Caco-2 (cell line): ENCODE measurements at regions not wholly inside any gene's neighbourhood (a gene's known extent, or its start where the extent isn't known, plus 50 kb on each side); places are given as distances from the start of the nearest gene placed in this dataset.

Experiments used
- BruUV-seq: library from RNA; stranded (reverse); fragments of 400-500 nt; replicated peaks from 2 replicates; lab custom pipeline; 2021; lab: Mats Ljungman, UMichigan
- CTCF ChIA-PET: fragments of 300-600 bp; sonication (Branson Sonifier 250); formaldehyde crosslinking; loops from one replicate; lab custom pipeline; 2022; ENCODE audit warnings: antibody characterized with exemption; lab: Charles Lee
- POLR2A ChIA-PET: fragments of 300-600 bp; sonication (Branson Sonifier 250); formaldehyde crosslinking; loops from one replicate; lab custom pipeline; 2022; ENCODE audit warnings: antibody characterized with exemption; lab: Charles Lee
- DNase-seq, 2 experiments: peaks; one replicate each; pipeline versions ENCODE4 v3.0.0 to v3.0.0-alpha.2; 2020 to 2022
- H3K27me3 ChIP-seq: replicated peaks from 2 replicates; pipeline ENCODE4 v1.6.0; 2011; ENCODE audit warnings: low read length; ENCODE audit not compliant: control insufficient read depth, insufficient read depth
- H3K36me3 ChIP-seq: 2 replicates; pipeline ENCODE4 v1.5.1; 2011; ENCODE audit warnings: low read length; ENCODE audit not compliant: control insufficient read depth, insufficient read depth
- H3K4me1 ChIP-seq: fragments of 250-450 bp; sonication (Bioruptor Pico); 2 replicates; pipeline ENCODE4 v1.5.1; 2020; ENCODE audit warnings: mild to moderate bottlenecking
- H3K4me3 ChIP-seq: 2 replicates; pipeline ENCODE4 v1.5.1; 2011; ENCODE audit warnings: low read depth, mild to moderate bottlenecking, control low read depth, low read length
- H3K9me3 ChIP-seq: fragments of 250-450 bp; sonication (Bioruptor Pico); 2 replicates; pipeline ENCODE4 v1.5.1; 2020; ENCODE audit warnings: mild to moderate bottlenecking, moderate library complexity
- H3K27ac Mint-ChIP-seq: one replicate; pipeline ENCODE4 v1.8.0; 2022; ENCODE audit warnings: mixed read lengths; ENCODE audit not compliant: unreplicated experiment
- H3K27me3 Mint-ChIP-seq: one replicate; pipeline ENCODE4 v1.8.0; 2022; ENCODE audit warnings: mixed read lengths; ENCODE audit not compliant: insufficient read depth, unreplicated experiment
- H3K36me3 Mint-ChIP-seq: one replicate; pipeline ENCODE4 v1.8.0; 2022; ENCODE audit warnings: mild to moderate bottlenecking, mixed read lengths; ENCODE audit not compliant: insufficient read depth, unreplicated experiment
- H3K4me1 Mint-ChIP-seq: one replicate; pipeline ENCODE4 v1.8.0; 2022; ENCODE audit warnings: low read depth, mixed read lengths; ENCODE audit not compliant: unreplicated experiment
- H3K4me3 Mint-ChIP-seq: one replicate; pipeline ENCODE4 v1.8.0; 2022; ENCODE audit warnings: mild to moderate bottlenecking, moderate library complexity, mixed read lengths; ENCODE audit not compliant: unreplicated experiment
- H3K9me3 Mint-ChIP-seq: one replicate; pipeline ENCODE4 v1.8.0; 2022; ENCODE audit warnings: mixed read lengths; ENCODE audit not compliant: unreplicated experiment
- intact Hi-C: fragments of 100-400 bp; cut with micrococcal nuclease; formaldehyde crosslinking; loops from one replicate; pipeline ENCODE4 v1.10.0; 2022; ENCODE audit not compliant: unreplicated experiment
- TF ChIP-seq, protein P1 (sequence below), 2 experiments: fragments of 200-600 bp in 1 of 2; IDR thresholded peaks; 1 replicate in 1 of 2; 2 replicates in 1 of 2; pipeline versions ENCODE4 v1.5.1 to v1.8.0; 2011 to 2022; ENCODE audit warnings: antibody characterized with exemption in 1 of 2, control low read depth in 1 of 2, inconsistent platforms in 1 of 2, low read depth in 1 of 2, low read length in 1 of 2, mild to moderate bottlenecking in 1 of 2, moderate library complexity in 1 of 2; ENCODE audit not compliant: insufficient read depth in 1 of 2, severe bottlenecking in 1 of 2, unreplicated experiment in 1 of 2

GRCh38 chr7:15932318-15932717 is 245.8 kb upstream of the MEOX2 start:
- no TSS peak for BruUV-seq
- no peaks in the 10 kb centered on the region for H3K36me3 Mint-ChIP-seq
- H3K9me3 Mint-ChIP-seq = peaks cover 5% of the 10 kb centered on the region
- Histone ChIP-seq H3K36me3 (no peaks in the 10 kb centered on the region), H3K4me1 (no peaks in the 10 kb centered on the region), H3K9me3 (peaks cover 5% of the 10 kb centered on the region; the same call in 1 of the 2 replicates), H3K27me3 (no peaks in the 10 kb centered on the region), H3K4me3 (no peak overlapping the region)
- no peak overlapping the region for H3K27ac Mint-ChIP-seq
- POLR2A ChIA-PET = no interaction called here
- intact Hi-C loops = no loop called here
- no peak for DNase-seq
- no peak overlapping the region for H3K4me3 Mint-ChIP-seq
- no peaks in the 10 kb centered on the region for H3K4me1 Mint-ChIP-seq
- CTCF ChIA-PET = no interaction called here
- no peaks in the 10 kb centered on the region for H3K27me3 Mint-ChIP-seq
- TF ChIP-seq, protein P1, sequence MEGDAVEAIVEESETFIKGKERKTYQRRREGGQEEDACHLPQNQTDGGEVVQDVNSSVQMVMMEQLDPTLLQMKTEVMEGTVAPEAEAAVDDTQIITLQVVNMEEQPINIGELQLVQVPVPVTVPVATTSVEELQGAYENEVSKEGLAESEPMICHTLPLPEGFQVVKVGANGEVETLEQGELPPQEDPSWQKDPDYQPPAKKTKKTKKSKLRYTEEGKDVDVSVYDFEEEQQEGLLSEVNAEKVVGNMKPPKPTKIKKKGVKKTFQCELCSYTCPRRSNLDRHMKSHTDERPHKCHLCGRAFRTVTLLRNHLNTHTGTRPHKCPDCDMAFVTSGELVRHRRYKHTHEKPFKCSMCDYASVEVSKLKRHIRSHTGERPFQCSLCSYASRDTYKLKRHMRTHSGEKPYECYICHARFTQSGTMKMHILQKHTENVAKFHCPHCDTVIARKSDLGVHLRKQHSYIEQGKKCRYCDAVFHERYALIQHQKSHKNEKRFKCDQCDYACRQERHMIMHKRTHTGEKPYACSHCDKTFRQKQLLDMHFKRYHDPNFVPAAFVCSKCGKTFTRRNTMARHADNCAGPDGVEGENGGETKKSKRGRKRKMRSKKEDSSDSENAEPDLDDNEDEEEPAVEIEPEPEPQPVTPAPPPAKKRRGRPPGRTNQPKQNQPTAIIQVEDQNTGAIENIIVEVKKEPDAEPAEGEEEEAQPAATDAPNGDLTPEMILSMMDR (IDR thresholded peaks at IDR 0.05; ENCODE audit: insufficient read depth in 1 of 2, low read depth in 1 of 2, low read length in 1 of 2, severe bottlenecking in 1 of 2, unreplicated experiment in 1 of 2) = no peak

DNA sequence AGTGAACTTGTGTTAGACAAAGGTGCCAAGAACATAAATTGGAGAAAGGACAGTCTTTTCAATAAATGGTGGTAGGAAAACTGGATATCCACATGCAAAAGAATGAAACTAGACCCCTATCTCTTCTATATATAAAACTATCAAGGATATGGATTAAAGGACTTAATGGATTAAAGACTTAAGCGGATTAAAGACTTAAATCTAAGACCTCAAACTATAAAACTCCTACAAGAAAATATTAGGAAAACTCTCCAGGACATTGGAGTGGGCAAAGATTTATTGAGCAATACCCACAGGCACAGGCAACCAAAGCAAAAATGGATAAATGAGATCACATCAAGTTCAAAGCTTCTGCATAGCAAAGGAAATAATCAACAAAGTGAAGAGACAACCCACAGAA is 242.9 kb upstream of the MEOX2 start:
- Mint-ChIP-seq H3K36me3 (no peaks in the 10 kb centered on the region), H3K27ac (no peak overlapping the region)
- no peaks in the 10 kb centered on the region for H3K4me1 ChIP-seq

GRCh38 chr7:15925608-15926007 is 239.1 kb upstream of the MEOX2 start:
- Histone ChIP-seq H3K27me3 (no peaks in the 10 kb centered on the region), H3K4me1 (no peaks in the 10 kb centered on the region), H3K36me3 (no peaks in the 10 kb centered on the region), H3K9me3 (peaks cover 5% of the 10 kb centered on the region; the same call in 1 of the 2 replicates), H3K4me3 (no peak overlapping the region)
- ChIA-PET CTCF (no interaction called here), POLR2A (no interaction called here)
- no peaks in the 10 kb centered on the region for H3K4me1 Mint-ChIP-seq
- no peaks in the 10 kb centered on the region for H3K36me3 Mint-ChIP-seq
- peaks cover 9% of the 10 kb centered on the region for H3K9me3 Mint-ChIP-seq
- H3K4me3 Mint-ChIP-seq = no peak overlapping the region
- H3K27ac Mint-ChIP-seq = no peak overlapping the region
- TF ChIP-seq, protein P1 (IDR thresholded peaks at IDR 0.05; ENCODE audit: insufficient read depth in 1 of 2, low read depth in 1 of 2, low read length in 1 of 2, severe bottlenecking in 1 of 2, unreplicated experiment in 1 of 2) = no peak
- BruUV-seq = no TSS peak
- no peak for DNase-seq
- H3K27me3 Mint-ChIP-seq = no peaks in the 10 kb centered on the region
- intact Hi-C loops = no loop called here

More for the DNA sequence above, 242.9 kb upstream of the MEOX2 start:
- Mint-ChIP-seq H3K27me3 (no peaks in the 10 kb centered on the region), H3K4me1 (no peaks in the 10 kb centered on the region), H3K9me3 (peaks cover 9% of the 10 kb centered on the region), H3K4me3 (no peak overlapping the region)
- TF ChIP-seq, protein P1 (IDR thresholded peaks at IDR 0.05; ENCODE audit: insufficient read depth in 1 of 2, low read depth in 1 of 2, low read length in 1 of 2, severe bottlenecking in 1 of 2, unreplicated experiment in 1 of 2) = no peak
- ChIA-PET POLR2A (no interaction called here), CTCF (no interaction called here)
- no TSS peak for BruUV-seq
- H3K36me3 ChIP-seq = no peaks in the 10 kb centered on the region
- no peaks in the 10 kb centered on the region for H3K27me3 ChIP-seq
- H3K9me3 ChIP-seq = peaks cover 5% of the 10 kb centered on the region; the same call in 1 of the 2 replicates
- intact Hi-C loops = no loop called here
- no peak for DNase-seq
- no peak overlapping the region for H3K4me3 ChIP-seq
